WI38 (cell line): ENCODE measurements at regions not wholly inside any gene's neighbourhood (a gene's known extent, or its start where the extent isn't known, plus 50 kb on each side); places are given as distances from the start of the nearest gene placed in this dataset.

Source experiments
- H3K4me3 ChIP-seq: 2 replicates; pipeline ENCODE4 v1.5.1; 2011; ENCODE audit warnings: low read depth, mild to moderate bottlenecking, control low read depth, low read length
- CTCF ChIP-seq: IDR thresholded peaks from 2 replicates; pipeline ENCODE4 v1.5.1; 2012; ENCODE audit warnings: low read depth, mild to moderate bottlenecking, control low read depth, low read length

GRCh38 chr10:132479603-132480221 lies 57.9 kb upstream of the INPP5A start:
- no peak for TF ChIP-seq CTCF
- no peak overlapping the region for H3K4me3 ChIP-seq

- no peak for TF ChIP-seq CTCF
- H3K4me3 ChIP-seq, result no peak overlapping the region
Measured at GRCh38 chr10:132480356-132480755, 57.2 kb upstream of the INPP5A start.

GRCh38 chr10:132481690-132482089 lies 55.9 kb upstream of the INPP5A start:
- no peak for TF ChIP-seq CTCF

DNA sequence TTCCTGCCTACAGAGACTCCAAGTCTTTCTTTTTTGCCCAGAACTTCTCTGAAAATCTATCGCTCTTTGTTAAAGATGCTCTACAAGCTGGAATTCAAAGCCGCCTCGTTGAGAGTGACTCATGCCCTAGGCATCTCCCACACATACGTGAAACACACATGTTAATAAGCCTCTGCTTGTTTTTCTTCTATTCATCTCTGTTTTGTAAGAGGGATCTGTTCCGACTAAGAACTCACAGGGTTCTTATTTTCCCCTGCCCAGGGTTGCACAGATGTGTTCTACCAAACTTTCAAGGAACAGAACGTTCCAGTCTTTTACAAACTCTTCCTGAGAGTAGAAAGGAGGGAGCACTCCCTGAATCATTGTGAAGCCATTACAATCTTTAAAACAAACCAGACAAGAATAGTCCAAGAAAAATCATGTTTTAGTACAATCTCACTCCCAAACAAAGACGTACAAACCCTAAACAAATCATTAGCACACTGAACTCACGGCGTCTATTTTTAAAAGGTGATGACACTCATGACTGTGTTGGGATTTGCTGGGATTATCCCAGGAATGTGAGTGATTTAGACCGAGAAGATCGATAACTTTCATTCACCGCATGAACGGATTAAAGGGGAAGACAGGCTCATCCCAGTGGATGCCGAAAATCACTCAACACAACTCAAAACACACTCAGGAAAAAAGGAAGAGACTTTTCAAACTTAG lies 55.3 kb upstream of the INPP5A start:
- TF ChIP-seq CTCF, result no peak
- peak overlapping the region; percentile 21 for H3K4me3 ChIP-seq

More at GRCh38 chr10:132481690-132482089, 55.9 kb upstream of the INPP5A start:
- no peak overlapping the region for H3K4me3 ChIP-seq

- no peak for TF ChIP-seq CTCF
- H3K4me3 ChIP-seq, result no peak overlapping the region
Measured at GRCh38 chr10:132483394-132483793, 54.2 kb upstream of the INPP5A start.

DNA sequence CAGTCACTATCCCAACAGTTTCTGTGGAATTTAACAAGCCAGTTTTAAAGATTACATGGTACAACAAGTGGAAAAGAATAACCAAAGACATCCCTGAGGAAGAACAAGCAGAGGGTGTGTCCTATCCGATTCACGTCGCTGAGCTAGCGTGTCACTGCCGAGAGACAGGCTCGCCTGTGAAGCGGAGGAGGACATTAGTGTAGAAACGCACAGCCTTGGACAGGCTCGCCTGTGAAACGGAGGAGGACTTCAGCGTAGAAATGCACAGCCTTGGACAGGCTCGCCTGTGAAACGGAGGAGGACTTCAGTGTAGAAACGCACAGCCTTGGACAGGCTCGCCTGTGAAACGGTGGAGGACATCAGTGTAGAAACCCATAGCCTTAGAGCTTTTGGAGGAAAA lies 52.7 kb upstream of the INPP5A start:
- H3K4me3 ChIP-seq, result no peak overlapping the region

More for the DNA sequence above, 52.7 kb upstream of the INPP5A start:
- no peak for TF ChIP-seq CTCF
